MM.1S (cell line): ENCODE measurements at regions not wholly inside any gene's neighbourhood (a gene's known extent, or its start where the extent isn't known, plus 50 kb on each side); places are given as distances from the start of the nearest gene placed in this dataset.
"Not testable (repeated sequence)": the region's sequence is repeated elsewhere in the genome, so short reads cannot be mapped to it uniquely, and the experiment has no call there.

Experiments
- DNase-seq: peaks from one replicate; pipeline ENCODE4 v3.0.0-alpha.2; 2015
- H2AFZ ChIP-seq: fragments of 300-600 bp; sonication (generic); 2 replicates; pipeline ENCODE4 v1.6.0; 2016; ENCODE audit warnings: antibody characterized with exemption, low read length
- H3F3A ChIP-seq: fragments of 300-600 bp; sonication (generic); 2 replicates; pipeline ENCODE4 v1.6.1; 2016; ENCODE audit warnings: mild to moderate bottlenecking, antibody characterized with exemption, low read length, moderate library complexity, mixed read lengths; ENCODE audit not compliant: insufficient read depth
- H3K27ac ChIP-seq: fragments of 300-600 bp; sonication (generic); 2 replicates; pipeline ENCODE4 v1.5.1; 2016; ENCODE audit warnings: mild to moderate bottlenecking, low read length
- H3K27me3 ChIP-seq: fragments of 300-600 bp; sonication (generic); replicated peaks from 2 replicates; pipeline ENCODE4 v1.6.0; 2016; ENCODE audit warnings: low read length; ENCODE audit not compliant: insufficient read depth
- H3K36me3 ChIP-seq: fragments of 300-600 bp; sonication (generic); replicated peaks from 2 replicates; pipeline ENCODE4 v1.6.1; 2016; ENCODE audit warnings: mild to moderate bottlenecking, low read length, mixed read lengths; ENCODE audit not compliant: insufficient read depth
- H3K4me1 ChIP-seq: fragments of 300-600 bp; sonication (generic); 2 replicates; pipeline ENCODE4 v1.6.1; 2016; ENCODE audit warnings: low read length, mixed read lengths
- H3K4me2 ChIP-seq: fragments of 300-600 bp; sonication (generic); 2 replicates; pipeline ENCODE4 v1.6.0; 2016; ENCODE audit warnings: low read depth, low read length
- H3K4me3 ChIP-seq: fragments of 300-600 bp; sonication (generic); 2 replicates; pipeline ENCODE4 v1.5.1; 2016; ENCODE audit warnings: low read length, mixed read lengths
- H3K79me2 ChIP-seq: fragments of 300-600 bp; sonication (generic); 2 replicates; pipeline ENCODE4 v1.6.1; 2016; ENCODE audit warnings: mixed run types, low read length, mixed read lengths
- H3K9ac ChIP-seq: fragments of 300-600 bp; sonication (generic); 2 replicates; pipeline ENCODE4 v1.6.1; 2016; ENCODE audit warnings: low read length, mixed read lengths
- H3K9me2 ChIP-seq: fragments of 300-600 bp; sonication (generic); replicated peaks from 2 replicates; pipeline ENCODE4 v1.6.1; 2016; ENCODE audit warnings: mild to moderate bottlenecking, low read length, mixed read lengths; ENCODE audit not compliant: insufficient read depth
- H3K9me3 ChIP-seq: fragments of 300-600 bp; sonication (generic); replicated peaks from 2 replicates; pipeline ENCODE4 v1.6.1; 2016; ENCODE audit warnings: mild to moderate bottlenecking, low read length, mixed read lengths; ENCODE audit not compliant: insufficient read depth
- H4K20me1 ChIP-seq: fragments of 300-600 bp; sonication (generic); 2 replicates; pipeline ENCODE4 v1.6.1; 2016; ENCODE audit warnings: mild to moderate bottlenecking, low read length, moderate library complexity, mixed read lengths; ENCODE audit not compliant: insufficient read depth
- CTCF ChIP-seq: fragments of 300-600 bp; sonication (generic); IDR thresholded peaks from 2 replicates; pipeline ENCODE4 v1.5.1; 2016; ENCODE audit warnings: antibody characterized with exemption, low read length, mixed read lengths
- EZH2 ChIP-seq: fragments of 300-600 bp; sonication (generic); optimal IDR thresholded peaks from 2 replicates; pipeline ENCODE3; 2017; ENCODE audit warnings: low read depth, mild to moderate bottlenecking, antibody characterized with exemption, low read length, mixed read lengths
- EZH2phosphoT487 ChIP-seq: fragments of 300-600 bp; sonication (generic); IDR thresholded peaks from 2 replicates; pipeline ENCODE4 v1.6.1; 2018; ENCODE audit warnings: antibody characterized with exemption, low read length

- Histone ChIP-seq H3K79me2 (no peaks in the 10 kb centered on the region), H3K4me1 (peaks cover 13% of the 10 kb centered on the region; the same call in 1 of the 2 replicates), H3K27me3 (no peaks in the 10 kb centered on the region), H2AFZ (no peak overlapping the region), H3K4me3 (no peak overlapping the region), H3K9ac (no peak overlapping the region), H3K27ac (peak overlapping the region; percentile 44; the same call in 1 of the 2 replicates), H3F3A (no peaks in the 10 kb centered on the region), H3K36me3 (no peaks in the 10 kb centered on the region), H3K4me2 (no peak overlapping the region), H3K9me3 (no peaks in the 10 kb centered on the region), H3K9me2 (no peaks in the 10 kb centered on the region), H4K20me1 (no peaks in the 10 kb centered on the region)
- TF ChIP-seq EZH2phosphoT487, result no peak
- DNase-seq, result no peak
Measured at GRCh38 chr4:25984796-25985195, 70.8 kb downstream of the SMIM20 start.

GRCh38 chr4:25986807-25987206 lies 72.8 kb downstream of the SMIM20 start:
- Histone ChIP-seq H3K36me3 (no peaks in the 10 kb centered on the region), H3K4me1 (peaks cover 13% of the 10 kb centered on the region; the same call in 1 of the 2 replicates), H3K9me2 (no peaks in the 10 kb centered on the region), H3K4me3 (no peak overlapping the region), H3F3A (no peaks in the 10 kb centered on the region), H3K79me2 (no peaks in the 10 kb centered on the region), H3K27ac (no peak overlapping the region), H3K27me3 (no peaks in the 10 kb centered on the region), H4K20me1 (no peaks in the 10 kb centered on the region), H3K9ac (no peak overlapping the region), H3K4me2 (no peak overlapping the region), H3K9me3 (no peaks in the 10 kb centered on the region), H2AFZ (no peak overlapping the region)
- TF ChIP-seq EZH2phosphoT487, result no peak
- DNase-seq, result no peak

GRCh38 chr4:25991340-25991739 lies 77.3 kb downstream of the SMIM20 start:
- H3F3A ChIP-seq, result no peaks in the 10 kb centered on the region

GRCh38 chr4:25993395-25994185 lies 79.6 kb downstream of the SMIM20 start:
- H3K36me3 ChIP-seq, result no peaks in the 10 kb centered on the region
- no peak for TF ChIP-seq EZH2
- TF ChIP-seq EZH2phosphoT487, result no peak
- peak; percentile 42 for TF ChIP-seq CTCF
- no peaks in the 10 kb centered on the region for H3K9me3 ChIP-seq
- no peaks in the 10 kb centered on the region for H3K4me1 ChIP-seq
- H3K79me2 ChIP-seq, result no peaks in the 10 kb centered on the region
- H3K4me2 ChIP-seq, result no peak overlapping the region
- peak; percentile 21 for DNase-seq
- no peaks in the 10 kb centered on the region for H3F3A ChIP-seq
- no peak overlapping the region for H3K27ac ChIP-seq
- peak overlapping the region; percentile 0; the same call in 1 of the 2 replicates for H2AFZ ChIP-seq
- H3K9me2 ChIP-seq, result no peaks in the 10 kb centered on the region
- no peak overlapping the region for H3K4me3 ChIP-seq
- no peak overlapping the region for H3K9ac ChIP-seq
- no peaks in the 10 kb centered on the region for H3K27me3 ChIP-seq
- H4K20me1 ChIP-seq, result no peaks in the 10 kb centered on the region

More at GRCh38 chr4:25991340-25991739, 77.3 kb downstream of the SMIM20 start:
- Histone ChIP-seq H3K36me3 (no peaks in the 10 kb centered on the region), H3K79me2 (no peaks in the 10 kb centered on the region), H2AFZ (no peak overlapping the region), H3K27ac (no peak overlapping the region), H3K4me3 (no peak overlapping the region), H3K9me3 (no peaks in the 10 kb centered on the region), H3K9me2 (no peaks in the 10 kb centered on the region), H3K9ac (no peak overlapping the region), H3K4me2 (no peak overlapping the region), H3K4me1 (0 out of 2 replicates have a peak, but pooled peaks cover 4% of the 10 kb centered on the region), H3K27me3 (no peaks in the 10 kb centered on the region), H4K20me1 (no peaks in the 10 kb centered on the region)
- TF ChIP-seq EZH2 (no peak), EZH2phosphoT487 (no peak), CTCF (no peak)
- DNase-seq, result no peak

GRCh38 chr4:25994577-25994976 lies 80.6 kb downstream of the SMIM20 start:
- H3K9me3 ChIP-seq, H3K36me3 ChIP-seq, H3K79me2 ChIP-seq, H3K4me2 ChIP-seq, H3K4me1 ChIP-seq, H3F3A ChIP-seq, H3K27me3 ChIP-seq, DNase-seq, H3K4me3 ChIP-seq, H3K27ac ChIP-seq, H3K9me2 ChIP-seq, H4K20me1 ChIP-seq, H2AFZ ChIP-seq, H3K9ac ChIP-seq: not testable (repeated sequence)
